GM18517 (cell line): ENCODE measurements at regions not wholly inside any gene's neighbourhood (a gene's known extent, or its start where the extent isn't known, plus 50 kb on each side); places are given as distances from the start of the nearest gene placed in this dataset.
A peak's percentile ranks its signal among the peaks of the same experiment; 100 is the strongest.
"Not testable (repeated sequence)": the region's sequence is repeated elsewhere in the genome, so short reads cannot be mapped to it uniquely, and the experiment has no call there.

Experiments used
- ATAC-seq: cut with Tn5 transposase; IDR thresholded peaks from one replicate; pipeline ENCODE4 v1.9.1; 2021; ENCODE audit warnings: mild to moderate bottlenecking, moderate library complexity; ENCODE audit not compliant: unreplicated experiment

DNA sequence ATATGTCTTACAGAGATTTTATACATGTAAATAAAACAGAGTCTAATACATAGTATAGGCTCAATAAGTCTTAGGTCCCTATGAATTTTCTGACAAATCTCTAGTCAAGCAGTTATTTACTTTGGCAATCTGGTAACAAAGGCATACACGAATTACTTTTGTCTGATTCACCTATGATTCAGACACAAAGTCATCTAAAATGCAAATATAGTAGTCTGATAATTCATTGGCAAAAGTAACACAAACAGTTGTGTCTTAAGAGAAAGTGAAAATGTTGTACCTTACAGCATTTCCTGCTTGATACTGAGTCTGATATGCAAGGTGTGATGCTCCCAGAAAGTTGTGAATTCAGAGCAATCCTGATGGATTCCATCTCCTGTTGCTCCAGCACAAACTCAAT, 209.4 kb upstream of the PRSS1 start:
- ATAC-seq = no peak

- no peak for ATAC-seq
Observed at GRCh38 chr7:142537760-142538159, 211.5 kb upstream of the PRSS1 start.

- ATAC-seq = peak; percentile 96
Observed at GRCh38 chr7:142535123-142535779, 214.0 kb upstream of the PRSS1 start.

DNA sequence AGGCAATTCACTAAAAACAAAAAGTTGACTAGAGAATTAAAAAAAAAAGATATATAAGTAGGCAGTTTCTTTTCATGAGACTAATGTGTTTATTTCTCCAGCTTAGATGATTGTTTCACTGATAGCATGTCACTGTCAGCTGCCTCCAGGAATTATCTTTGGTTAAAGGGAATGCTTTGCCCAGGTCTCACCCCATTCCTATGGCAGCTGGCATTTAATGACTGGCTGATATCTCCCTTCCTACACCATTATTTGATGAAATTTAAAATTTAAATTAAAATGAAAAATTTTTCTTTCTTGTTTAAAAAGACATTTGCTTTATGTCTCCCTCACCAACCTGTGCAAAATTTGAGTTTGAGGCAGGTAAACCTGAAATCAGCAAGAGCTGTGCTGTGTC, 214.5 kb upstream of the PRSS1 start:
- no peak for ATAC-seq

DNA sequence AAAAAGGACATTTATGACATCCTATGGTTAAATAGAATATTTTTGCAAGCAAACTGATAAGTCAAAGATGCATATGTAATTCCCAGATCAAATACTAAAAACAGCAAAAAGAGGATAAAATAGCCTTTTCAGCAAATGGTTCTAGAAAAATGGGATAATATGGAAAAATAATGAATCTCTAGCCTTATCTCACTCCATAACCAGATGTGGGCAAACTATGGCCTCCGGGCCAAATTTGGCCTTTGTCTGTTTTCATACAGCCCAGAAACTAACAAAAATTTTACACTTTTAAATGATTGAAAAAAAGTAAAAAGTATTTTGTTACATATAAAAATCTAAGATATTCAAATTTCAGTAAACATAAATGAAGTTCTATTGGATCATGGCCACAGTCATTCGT, 215.4 kb upstream of the PRSS1 start:
- no peak for ATAC-seq

GRCh38 chr7:142529591-142529990, 219.7 kb upstream of the PRSS1 start:
- no peak for ATAC-seq

GRCh38 chr7:142528608-142529408, 220.5 kb upstream of the PRSS1 start:
- no peak for ATAC-seq

DNA sequence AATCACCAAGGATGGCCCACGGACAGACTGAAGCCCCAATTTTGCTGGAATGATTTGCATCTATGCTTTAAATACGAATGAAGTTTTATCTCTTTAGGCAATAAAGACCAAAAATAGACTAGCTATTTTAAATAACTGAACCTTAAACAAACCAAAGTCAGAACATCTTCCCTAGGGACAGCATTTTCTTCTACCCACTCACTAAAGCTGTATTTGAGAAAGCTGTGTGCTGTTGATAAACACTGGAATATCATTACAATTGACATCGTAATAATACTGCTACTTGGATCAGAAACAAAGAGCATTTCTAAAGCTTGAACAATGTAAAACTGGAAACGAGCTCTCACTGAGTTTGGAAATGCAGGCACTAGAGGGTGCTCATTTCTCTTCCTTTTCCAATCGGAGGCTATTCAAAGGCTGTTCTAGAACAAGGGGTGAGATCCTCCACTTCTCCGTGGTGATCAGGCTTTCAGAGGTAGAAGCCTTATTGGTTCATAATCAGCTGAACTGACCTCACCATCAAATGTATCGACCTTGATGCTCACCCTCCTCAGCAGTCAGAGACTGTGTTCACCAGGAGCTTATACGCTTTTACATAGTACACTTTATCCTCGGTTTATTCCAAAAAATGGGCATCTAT, 225.3 kb upstream of the PRSS1 start:
- no peak for ATAC-seq

GRCh38 chr7:142522735-142523134, 226.5 kb upstream of the PRSS1 start:
- no peak for ATAC-seq

GRCh38 chr7:142520885-142521284, 228.4 kb upstream of the PRSS1 start:
- ATAC-seq = not testable (repeated sequence)

GRCh38 chr7:142520455-142520854, 228.8 kb upstream of the PRSS1 start:
- ATAC-seq = not testable (repeated sequence)

DNA sequence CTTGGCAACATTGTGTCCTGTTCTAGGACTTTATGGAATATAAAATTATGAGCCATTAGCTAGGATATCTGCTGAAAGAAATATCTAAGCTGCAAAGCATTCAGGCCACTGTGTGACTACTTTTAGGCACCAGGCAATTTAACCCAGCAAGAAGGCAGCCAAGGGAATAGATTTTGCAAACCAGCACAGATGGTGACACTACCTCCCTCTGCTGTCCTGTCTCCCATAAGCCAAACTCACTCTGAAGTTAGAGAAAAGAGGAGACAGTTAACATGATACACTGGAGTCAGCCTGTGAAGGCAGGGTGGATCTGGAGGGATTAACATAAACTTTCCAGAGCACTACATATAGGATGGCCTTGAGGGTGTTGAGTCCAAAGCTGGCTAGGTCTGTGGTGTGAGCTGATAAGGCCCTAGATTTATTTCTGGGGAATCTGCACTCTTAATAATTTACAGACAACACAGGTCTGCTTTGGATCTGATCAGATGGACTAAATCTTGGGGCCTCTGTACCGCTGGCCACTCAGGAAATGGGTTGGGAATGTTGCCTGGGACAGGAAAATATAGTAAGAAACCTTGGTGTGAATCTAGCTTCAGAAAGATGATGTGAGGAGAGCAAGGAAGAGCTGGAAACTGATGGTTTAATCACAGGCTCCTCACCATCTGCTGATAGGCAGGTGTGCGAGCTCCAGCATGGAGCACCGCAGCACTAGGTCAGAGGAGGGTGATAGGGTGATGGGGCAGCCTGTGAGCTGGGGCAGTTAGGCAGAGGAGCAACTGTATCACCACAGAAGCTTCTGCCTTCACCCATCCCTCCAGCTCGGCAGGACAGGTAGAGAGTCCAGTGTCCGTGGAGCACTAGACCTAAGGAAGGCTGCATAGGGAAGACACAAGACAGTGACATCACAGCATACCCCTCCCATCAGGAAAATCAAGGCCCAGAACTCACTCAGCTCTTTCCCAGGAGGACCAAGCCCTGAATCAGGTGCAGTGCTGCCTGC, 229.9 kb upstream of the PRSS1 start:
- no peak for ATAC-seq

DNA sequence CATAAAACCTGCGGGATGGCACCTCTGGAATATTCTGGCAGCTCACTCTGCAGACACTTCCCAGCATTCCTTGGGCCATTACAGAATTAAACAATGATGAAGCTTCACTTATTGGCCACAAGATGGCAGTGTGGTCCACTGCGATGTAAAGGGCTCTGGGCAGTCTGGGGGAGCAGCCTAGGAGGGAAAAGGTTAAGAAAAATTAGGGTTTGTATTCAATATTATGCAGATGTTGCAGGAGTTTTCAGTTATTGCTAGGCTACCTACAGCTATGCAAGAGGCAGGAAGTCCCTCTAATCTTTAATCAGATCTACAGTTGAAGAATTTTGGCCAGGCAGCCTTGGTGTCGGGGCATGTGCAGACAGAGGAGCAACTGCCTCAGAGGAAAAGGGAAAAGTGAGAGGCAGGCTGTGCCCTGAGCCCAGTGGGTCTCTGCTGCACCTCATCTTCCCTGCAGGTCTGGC, 233.2 kb upstream of the PRSS1 start:
- peak; percentile 95 for ATAC-seq

DNA sequence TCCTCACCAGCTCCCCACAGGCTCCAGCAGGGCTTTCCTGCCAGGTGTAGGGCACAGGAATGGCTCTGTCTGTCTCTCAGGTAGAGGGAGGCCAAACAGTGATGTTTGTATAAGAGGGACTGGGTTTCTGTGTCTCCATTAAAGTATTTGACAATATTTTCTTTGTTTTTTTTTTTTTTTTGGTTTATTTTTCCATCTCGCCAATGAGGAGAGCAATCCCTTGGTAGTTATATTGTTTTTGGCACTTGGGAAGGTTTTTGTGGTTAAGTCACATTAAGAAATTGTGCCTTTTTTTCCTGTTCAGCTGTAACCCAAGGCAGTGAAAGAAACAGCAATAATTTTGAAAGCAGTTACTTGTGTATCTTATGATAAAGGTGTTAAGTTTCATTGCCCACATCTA, 234.6 kb upstream of the PRSS1 start:
- ATAC-seq = not testable (repeated sequence)

- no peak for ATAC-seq
Observed at GRCh38 chr7:142513178-142513955, 235.9 kb upstream of the PRSS1 start.

DNA sequence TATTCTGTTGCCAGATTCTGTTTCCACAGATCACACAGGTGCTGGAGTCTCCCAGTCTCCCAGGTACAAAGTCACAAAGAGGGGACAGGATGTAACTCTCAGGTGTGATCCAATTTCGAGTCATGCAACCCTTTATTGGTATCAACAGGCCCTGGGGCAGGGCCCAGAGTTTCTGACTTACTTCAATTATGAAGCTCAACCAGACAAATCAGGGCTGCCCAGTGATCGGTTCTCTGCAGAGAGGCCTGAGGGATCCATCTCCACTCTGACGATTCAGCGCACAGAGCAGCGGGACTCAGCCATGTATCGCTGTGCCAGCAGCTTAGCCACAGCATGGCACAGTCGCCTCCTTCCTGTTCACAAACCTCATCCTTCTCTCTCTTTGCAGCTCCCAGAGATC, 237.5 kb upstream of the PRSS1 start:
- ATAC-seq = no peak

- no peak for ATAC-seq
Observed at GRCh38 chr7:142511374-142511773, 237.9 kb upstream of the PRSS1 start.

DNA sequence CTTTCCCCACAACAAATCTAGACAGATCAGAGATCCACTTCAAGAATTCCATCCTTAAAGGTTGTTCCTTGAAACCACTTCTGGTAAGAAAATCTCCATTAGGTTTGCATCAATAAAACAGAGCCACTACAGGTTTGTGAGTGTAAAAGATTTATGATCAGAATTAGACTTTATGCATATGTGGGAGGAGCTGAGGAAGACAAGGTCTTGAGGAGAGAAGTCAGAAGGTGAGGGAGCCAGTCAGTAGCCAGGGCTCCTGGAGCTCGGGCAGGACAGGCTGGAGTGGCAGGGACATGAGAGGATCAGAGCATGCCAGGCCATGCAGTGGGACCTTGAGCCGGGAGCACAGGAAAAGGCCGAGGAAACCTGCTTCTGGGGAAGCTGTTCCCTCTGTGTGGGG, 240.0 kb upstream of the PRSS1 start:
- ATAC-seq = not testable (repeated sequence)

DNA sequence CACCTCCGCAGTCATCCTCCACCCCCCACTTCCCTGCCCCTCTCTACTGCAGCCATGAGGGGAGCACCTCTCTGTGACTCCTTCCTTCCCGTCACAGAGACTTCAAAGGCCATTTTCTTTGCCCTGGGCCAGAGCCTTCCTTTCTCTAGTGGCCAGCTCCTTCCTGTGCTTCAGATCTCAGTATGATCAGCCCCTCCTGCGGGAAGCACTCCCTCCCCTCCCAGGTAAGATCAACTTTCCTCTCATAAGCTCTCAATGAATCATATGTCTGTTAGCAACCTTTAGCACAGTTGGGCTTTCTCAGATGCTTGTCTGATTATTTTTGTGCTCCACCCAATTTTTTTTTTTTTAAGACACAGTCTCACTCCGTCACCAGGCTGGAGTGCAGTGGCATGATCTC, 241.0 kb upstream of the PRSS1 start:
- no peak for ATAC-seq

DNA sequence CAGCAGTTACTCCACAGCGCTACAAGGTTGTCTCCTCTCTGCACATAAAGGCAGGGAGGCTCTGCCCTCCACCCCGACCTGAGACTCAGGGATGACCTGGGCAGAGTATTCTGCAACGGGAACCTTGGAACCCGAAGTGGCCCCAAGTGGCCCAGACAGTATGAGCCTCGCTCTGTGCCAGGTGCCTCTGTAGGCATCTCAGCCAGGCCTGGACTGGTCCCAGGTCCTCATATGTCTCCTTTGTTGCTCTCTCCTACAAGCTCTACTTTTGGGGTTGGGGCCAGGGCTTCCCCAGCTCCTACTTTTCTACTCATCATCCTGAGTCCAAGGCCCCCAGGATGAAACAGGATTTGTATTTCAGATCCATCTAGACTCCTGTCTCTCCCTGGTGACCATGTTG, 241.5 kb upstream of the PRSS1 start:
- no peak for ATAC-seq
